Esophagus muscularis mucosa (tissue), 3 donors: ENCODE measurements at regions not wholly inside any gene's neighbourhood (a gene's known extent, or its start where the extent isn't known, plus 50 kb on each side); places are given as distances from the start of the nearest gene placed in this dataset.

Experiments used
- POLR2A ChIP-seq: fragments of 450-650 bp; IDR thresholded peaks from one replicate; pipeline ENCODE4 v1.6.1; 2017; ENCODE audit warnings: antibody characterized with exemption, moderate library complexity, mild to moderate bottlenecking, low read depth
- TF ChIP-seq, protein P1 (sequence below), 3 experiments: fragments of 200-600 bp in 2 of 3; fragments of 450-650 bp in 1 of 3; sonication (generic) in 2 of 3; IDR thresholded peaks; one replicate each; pipeline ENCODE4 v1.5.1; 2017 to 2019; ENCODE audit warnings: antibody characterized with exemption in 3 of 3, mild to moderate bottlenecking in 2 of 3, moderate library complexity in 1 of 3

DNA sequence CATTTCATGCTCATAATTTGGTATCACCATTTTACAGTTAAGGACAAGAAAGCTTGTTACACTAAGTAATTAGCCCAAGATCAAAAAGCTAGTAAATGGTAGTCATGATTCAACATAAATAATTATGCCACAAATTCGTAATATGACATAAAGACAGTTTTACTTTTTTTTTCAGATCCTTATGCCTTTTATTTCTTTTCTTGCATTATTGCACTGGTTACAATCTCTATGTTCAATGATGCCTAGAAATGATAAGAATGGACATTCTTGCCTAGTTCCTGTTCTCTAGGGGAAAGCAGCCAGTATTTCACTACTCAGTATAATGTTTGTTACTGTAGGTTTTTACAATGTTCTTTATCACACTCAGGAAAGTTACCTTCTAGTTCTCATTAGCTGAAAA is 106.4 kb upstream of the ARHGAP5 start:
- TF ChIP-seq, protein P1, sequence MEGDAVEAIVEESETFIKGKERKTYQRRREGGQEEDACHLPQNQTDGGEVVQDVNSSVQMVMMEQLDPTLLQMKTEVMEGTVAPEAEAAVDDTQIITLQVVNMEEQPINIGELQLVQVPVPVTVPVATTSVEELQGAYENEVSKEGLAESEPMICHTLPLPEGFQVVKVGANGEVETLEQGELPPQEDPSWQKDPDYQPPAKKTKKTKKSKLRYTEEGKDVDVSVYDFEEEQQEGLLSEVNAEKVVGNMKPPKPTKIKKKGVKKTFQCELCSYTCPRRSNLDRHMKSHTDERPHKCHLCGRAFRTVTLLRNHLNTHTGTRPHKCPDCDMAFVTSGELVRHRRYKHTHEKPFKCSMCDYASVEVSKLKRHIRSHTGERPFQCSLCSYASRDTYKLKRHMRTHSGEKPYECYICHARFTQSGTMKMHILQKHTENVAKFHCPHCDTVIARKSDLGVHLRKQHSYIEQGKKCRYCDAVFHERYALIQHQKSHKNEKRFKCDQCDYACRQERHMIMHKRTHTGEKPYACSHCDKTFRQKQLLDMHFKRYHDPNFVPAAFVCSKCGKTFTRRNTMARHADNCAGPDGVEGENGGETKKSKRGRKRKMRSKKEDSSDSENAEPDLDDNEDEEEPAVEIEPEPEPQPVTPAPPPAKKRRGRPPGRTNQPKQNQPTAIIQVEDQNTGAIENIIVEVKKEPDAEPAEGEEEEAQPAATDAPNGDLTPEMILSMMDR (IDR thresholded peaks at IDR 0.05) = no peak
- TF ChIP-seq POLR2A = no peak
